ENCODE measurements at regions not wholly inside any gene's neighbourhood (a gene's known extent, or its start where the extent isn't known, plus 50 kb on each side); places are given as distances from the start of the nearest gene placed in this dataset.
"Not testable (repeated sequence)": the region's sequence is repeated elsewhere in the genome, so short reads cannot be mapped to it uniquely, and the experiment has no call there.

DNA sequence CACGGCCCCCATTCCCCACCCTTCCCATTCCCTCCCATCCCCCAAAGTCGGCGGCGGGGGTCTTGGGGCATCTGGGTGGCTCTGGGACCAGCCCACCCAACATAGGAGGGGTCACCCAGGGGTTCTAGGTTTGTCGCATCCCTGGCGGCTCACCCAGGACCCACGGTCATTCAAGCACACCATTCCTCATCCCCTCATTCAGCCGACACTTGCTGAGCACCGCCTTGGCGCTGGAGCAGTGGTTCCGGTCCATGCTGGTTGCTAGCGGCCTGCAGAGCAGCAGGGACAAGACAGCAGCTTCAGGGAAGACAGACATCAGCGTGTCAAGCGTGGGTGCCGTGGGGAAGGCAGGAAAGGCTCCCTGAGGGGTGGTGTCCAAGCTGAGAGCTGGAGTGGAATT lies 50.5 kb upstream of the OTOS start:
- no peak for DNase-seq (ENCODE audit: low read depth in 2 of 2)

GRCh38 chr2:240192661-240193060 lies 52.2 kb upstream of the OTOS start:
- DNase-seq (ENCODE audit: low read depth in 2 of 2): no peak

DNA sequence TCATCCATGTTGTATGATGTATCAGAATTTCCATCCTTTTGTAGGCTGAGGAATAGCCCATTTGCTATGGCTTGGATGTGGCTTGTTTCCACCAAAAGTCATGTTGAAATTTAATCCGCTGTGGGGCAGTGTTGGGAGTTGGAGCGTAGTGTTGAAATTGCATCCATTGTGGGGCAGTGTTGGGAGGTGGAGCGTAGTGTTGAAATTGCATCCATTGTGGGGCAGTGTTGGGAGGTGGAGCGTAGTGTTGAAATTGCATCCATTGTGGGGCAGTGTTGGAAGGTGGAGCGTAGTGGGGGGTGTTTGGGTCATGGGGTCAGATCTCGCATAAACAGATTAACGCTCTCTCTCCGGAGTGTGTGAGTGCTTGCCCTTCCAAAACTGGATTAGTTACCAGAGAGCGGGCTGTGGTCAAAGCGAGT lies 53.9 kb upstream of the OTOS start:
- DNase-seq (ENCODE audit: low read depth in 2 of 2): not testable (repeated sequence)

- no peak for DNase-seq (ENCODE audit: low read depth in 2 of 2)
Measured at GRCh38 chr2:240195316-240195861, 54.9 kb upstream of the OTOS start.

GRCh38 chr2:240196716-240197461 lies 56.4 kb upstream of the OTOS start:
- no peak for DNase-seq (ENCODE audit: low read depth in 2 of 2)

- DNase-seq (ENCODE audit: low read depth in 2 of 2): no peak
Measured at GRCh38 chr2:240197462-240198139, 57.1 kb upstream of the OTOS start.

DNA sequence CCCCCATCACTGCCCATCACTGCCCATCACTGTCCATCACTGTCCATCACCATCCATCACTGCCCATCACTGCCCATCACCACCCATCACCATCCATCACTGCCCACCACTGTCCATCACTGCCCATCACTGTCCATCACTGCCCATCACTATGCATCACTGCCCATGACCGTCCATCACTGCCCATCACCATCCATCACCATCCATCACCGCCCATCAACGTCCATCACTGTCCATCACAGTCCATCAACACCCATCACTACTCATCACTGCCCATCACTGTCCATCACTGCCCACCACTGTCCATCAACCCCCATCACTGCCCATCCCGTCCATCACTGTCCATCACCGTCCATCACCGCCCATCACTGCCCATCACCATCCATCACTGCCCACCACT lies 57.8 kb upstream of the OTOS start:
- DNase-seq (ENCODE audit: low read depth in 2 of 2): no peak

- DNase-seq (ENCODE audit: low read depth in 2 of 2): no peak
Measured at GRCh38 chr2:240199133-240199870, 58.8 kb upstream of the OTOS start.

GRCh38 chr2:240200230-240201051 lies 60.0 kb upstream of the OTOS start:
- no peak for DNase-seq (ENCODE audit: low read depth in 2 of 2)

- no peak for DNase-seq (ENCODE audit: low read depth in 2 of 2)
Measured at GRCh38 chr2:240201866-240202265, 61.4 kb upstream of the OTOS start.

DNA sequence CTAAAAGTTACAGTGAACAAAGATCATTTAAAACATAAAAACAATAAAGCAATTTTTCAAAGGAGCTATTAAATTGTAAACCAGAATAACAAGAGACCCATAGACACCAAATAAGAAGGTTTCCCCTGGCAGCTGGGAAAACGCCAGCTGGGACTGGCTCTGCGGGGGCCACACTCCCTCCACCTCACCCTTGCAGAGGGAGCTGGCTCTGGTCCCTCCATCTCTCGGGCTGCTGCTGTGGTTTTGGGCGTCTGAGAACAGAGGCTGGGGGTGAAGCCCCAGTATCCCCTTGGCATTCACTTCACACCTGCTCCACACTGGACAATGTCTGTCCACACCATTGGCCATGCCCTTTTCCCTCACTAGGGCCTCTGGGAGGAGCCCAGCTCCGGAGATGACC lies 62.1 kb upstream of the OTOS start:
- DNase-seq (ENCODE audit: low read depth in 2 of 2): no peak

DNA sequence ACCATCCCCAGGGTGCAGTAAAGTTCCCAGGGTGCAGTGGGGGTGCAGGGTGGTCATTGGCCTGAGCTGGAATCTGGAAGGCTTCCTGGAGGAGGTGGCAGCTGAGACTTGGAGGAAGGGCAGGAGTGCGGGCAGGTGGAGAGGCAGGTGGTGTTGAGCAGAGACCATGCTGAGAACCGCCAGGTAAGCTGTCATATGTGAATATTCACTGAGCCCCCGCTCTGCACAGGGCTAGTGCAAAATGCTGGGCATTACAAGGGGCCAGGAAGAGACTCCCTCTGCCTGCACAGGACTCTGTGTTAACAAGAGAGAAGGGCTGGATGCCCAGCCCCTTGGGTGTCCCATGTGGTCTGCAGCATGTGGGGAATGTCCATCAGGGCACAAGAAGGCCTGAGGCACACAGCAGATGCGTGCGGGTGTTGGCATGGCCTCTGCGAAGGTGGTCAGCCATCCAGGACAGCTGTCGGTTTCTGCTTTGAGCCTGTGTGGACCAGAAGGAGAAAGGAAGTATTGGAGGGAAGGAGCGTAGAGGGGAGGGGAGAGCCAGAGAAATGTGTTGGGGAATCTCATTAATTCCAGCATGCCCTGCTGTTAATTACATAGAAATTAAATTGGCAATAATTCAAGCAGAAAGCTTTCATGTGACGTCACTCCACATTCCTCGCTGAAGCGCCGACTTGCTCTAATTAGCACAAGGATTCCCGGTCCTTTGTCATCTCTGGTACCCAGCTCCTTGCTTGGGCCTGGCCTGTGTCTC lies 62.8 kb upstream of the OTOS start:
- DNase-seq (ENCODE audit: low read depth in 2 of 2): no peak

DNA sequence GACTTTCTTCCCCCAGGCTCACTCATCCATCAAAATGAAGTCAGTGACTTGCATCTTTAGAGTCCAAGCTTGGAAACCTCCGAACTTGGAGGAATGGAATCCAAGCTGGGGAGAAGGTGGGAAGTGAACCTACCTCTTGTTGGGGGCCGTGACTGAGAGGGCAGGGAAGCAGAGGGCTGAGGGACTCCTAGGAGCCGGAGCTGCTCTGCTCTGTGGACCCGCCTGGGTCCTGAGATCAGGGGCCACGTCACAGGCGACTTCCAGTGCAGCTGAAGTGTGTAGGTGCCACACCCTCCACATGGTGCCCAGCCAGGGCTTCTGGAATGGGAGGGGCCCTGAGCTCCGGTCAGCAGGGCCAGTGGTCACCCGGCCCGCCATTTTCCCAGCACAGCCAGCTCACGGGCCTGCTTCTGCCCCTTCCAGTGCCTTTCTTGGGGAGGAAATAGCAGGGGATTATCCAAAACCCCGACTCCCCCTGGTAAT lies 63.4 kb upstream of the OTOS start:
- DNase-seq (ENCODE audit: low read depth in 2 of 2): no peak

- no peak for DNase-seq (ENCODE audit: low read depth in 2 of 2)
Measured at GRCh38 chr2:240204431-240205276, 64.2 kb upstream of the OTOS start.

DNA sequence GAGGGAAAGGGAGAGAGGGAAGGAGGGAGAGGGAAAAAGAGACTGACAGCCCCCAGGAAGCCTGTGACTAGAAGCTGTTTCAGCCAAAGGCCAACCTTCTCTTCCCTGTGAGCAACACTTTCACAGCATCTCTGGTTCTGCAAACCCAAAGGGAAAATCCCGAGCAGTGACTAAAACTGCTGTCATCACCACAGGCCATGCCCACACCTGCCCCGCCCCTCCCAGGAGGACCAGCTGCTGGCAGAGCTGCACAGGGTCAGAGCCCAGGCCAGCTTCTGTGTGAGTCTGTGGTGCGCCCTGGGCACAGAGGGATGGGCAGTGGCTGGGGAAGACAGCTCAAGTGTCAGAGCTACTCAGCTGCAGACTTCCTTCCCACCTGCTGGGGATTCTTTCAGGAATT lies 64.9 kb upstream of the OTOS start:
- no peak for DNase-seq (ENCODE audit: low read depth in 2 of 2)

DNA sequence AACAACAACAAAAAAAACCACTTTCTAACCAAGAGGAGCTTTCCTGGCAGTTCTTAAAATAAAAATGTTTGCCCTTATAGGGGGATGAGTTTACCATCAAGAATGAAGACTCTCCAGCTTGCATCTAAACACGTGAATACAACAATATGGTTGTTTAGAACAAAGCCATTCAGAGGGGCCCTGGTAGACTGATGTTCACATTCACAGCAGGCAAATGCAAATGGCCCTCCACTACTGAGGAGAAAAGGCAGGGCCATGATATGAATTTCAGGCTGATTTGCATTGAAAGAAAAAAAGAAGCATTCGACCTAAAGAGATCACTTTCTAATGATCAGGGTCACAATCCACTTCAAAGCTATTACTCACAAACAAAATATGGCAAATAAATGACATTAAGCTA lies 65.3 kb upstream of the OTOS start:
- DNase-seq (ENCODE audit: low read depth in 2 of 2): no peak

GRCh38 chr2:240206630-240207029 lies 66.2 kb upstream of the OTOS start:
- no peak for DNase-seq (ENCODE audit: low read depth in 2 of 2)

GRCh38 chr2:240207661-240208060 lies 67.2 kb upstream of the OTOS start:
- no peak for DNase-seq (ENCODE audit: low read depth in 2 of 2)

- DNase-seq (ENCODE audit: low read depth in 2 of 2): no peak
Measured at GRCh38 chr2:240208096-240208495, 67.6 kb upstream of the OTOS start.

All from stimulated activated CD8-positive, alpha-beta memory T cell treated with anti-CD3 and anti-CD28 coated beads, Interleukin-2, amount 100 ng/mL, for 1 hour (primary cell).